ENCODE measurements at regions not wholly inside any gene's neighbourhood (a gene's known extent, or its start where the extent isn't known, plus 50 kb on each side); places are given as distances from the start of the nearest gene placed in this dataset.
"Not testable (repeated sequence)": the region's sequence is repeated elsewhere in the genome, so short reads cannot be mapped to it uniquely, and the experiment has no call there.

GRCh38 chr22:12637566-12638166 is 2890.3 kb upstream of the OR11H1 start:
- not testable (repeated sequence) for DNase-seq (ENCODE audit: low spot score)

- not testable (repeated sequence) for DNase-seq (ENCODE audit: low spot score)
These were observed 2889.7 kb upstream of the OR11H1 start for GRCh38 chr22:12638319-12638718.
